Stomach (tissue), 8 donors: ENCODE measurements at regions not wholly inside any gene's neighbourhood (a gene's known extent, or its start where the extent isn't known, plus 50 kb on each side); places are given as distances from the start of the nearest gene placed in this dataset.
"Not testable (repeated sequence)": the region's sequence is repeated elsewhere in the genome, so short reads cannot be mapped to it uniquely, and the experiment has no call there.

ENCODE experiments used
- DNase-seq, 2 donors: peaks; one replicate each; pipeline versions ENCODE4 v3.0.0 to v3.0.0-alpha.2; 2013 to 2019
- H3K27ac ChIP-seq, 5 donors: fragments of 200-600 bp in 4 of 5; sonication (generic) in 4 of 5; one replicate each; pipeline ENCODE4 v1.5.1; 2013 to 2019; ENCODE audit warnings: mild to moderate bottlenecking in 1 of 5, moderate library complexity in 1 of 5
- H3K27me3 ChIP-seq, 3 donors: fragments of 200-600 bp; sonication (generic); one replicate each; pipeline ENCODE4 v1.5.1; 2017 to 2019; ENCODE audit warnings: mixed run types in 1 of 3
- H3K36me3 ChIP-seq, 4 donors: fragments of 200-600 bp; sonication (generic); 1 replicate in 3 of 4; 2 replicates in 1 of 4; pipeline ENCODE4 v1.5.1; 2016 to 2019
- H3K4me1 ChIP-seq, 4 donors: fragments of 200-600 bp; sonication (generic); one replicate each; pipeline ENCODE4 v1.5.1; 2016 to 2019
- H3K4me3 ChIP-seq, 4 donors: fragments of 200-600 bp; sonication (generic) in 3 of 4; one replicate each; pipeline ENCODE4 v1.5.1; 2016 to 2019; ENCODE audit warnings: mild to moderate bottlenecking in 1 of 4
- H3K9me3 ChIP-seq, 4 donors: fragments of 200-600 bp; sonication (generic); one replicate each; pipeline ENCODE4 v1.5.1; 2016 to 2019
- WGBS, 5 donors: extraction: QIAGEN DNeasy Blood & Tissue Kit in 3 of 5; methylation state at CpG; one replicate each; pipeline versions ENCODE4 v1.1.5 to v1.1.7; 2013 to 2018; 5-methylcytosine and 5-hydroxymethylcytosine counted together
- intact Hi-C: fragments of 100-400 bp; cut with DNase I; formaldehyde crosslinking; loops from one replicate; pipeline ENCODE4 v1.15.1; 2023; ENCODE audit warnings: low total_unique reads
- donor health status: healthy with polysubstance abuse.
- donor health status: Bipolar disorder and iron deficiency.
- donor health status: healthy.

GRCh38 chr1:149157409-149157808 is 54.1 kb upstream of the NBPF9 start:
- 24 to 74% (median 41%) methylated on average over 2 to 6 of the region's 7 CpGs for WGBS, 5 donors
- DNase-seq, result peak in 1 of 2 donors; percentile 0
- H3K27me3 ChIP-seq, intact Hi-C loops, H3K9me3 ChIP-seq, H3K4me3 ChIP-seq, H3K27ac ChIP-seq, H3K4me1 ChIP-seq, H3K36me3 ChIP-seq: not testable (repeated sequence)

- intact Hi-C loops, H3K4me1 ChIP-seq, DNase-seq, H3K27ac ChIP-seq, H3K9me3 ChIP-seq, H3K4me3 ChIP-seq, H3K27me3 ChIP-seq, H3K36me3 ChIP-seq: not testable (repeated sequence)
- WGBS, 5 donors, result 47 to 58% (median 52%) methylated on average over 2 to 3 of the region's 3 CpGs
Observed at GRCh38 chr1:149158308-149158707, 55.0 kb upstream of the NBPF9 start.

- H3K4me1 ChIP-seq, intact Hi-C loops, H3K36me3 ChIP-seq, H3K4me3 ChIP-seq, H3K27me3 ChIP-seq, H3K9me3 ChIP-seq, DNase-seq: not testable (repeated sequence)
- H3K27ac ChIP-seq, result peak overlapping the region in 1 of 5 donors; percentile 49
- WGBS, 5 donors, result 13 to 50% (median 20%) methylated on average over 1 to 2 of the region's 19 CpGs; no CpG with 5 or more reads in 1 of the 5 donors
Observed at GRCh38 chr1:149163063-149163444, 59.7 kb upstream of the NBPF9 start.

GRCh38 chr1:149174765-149175164 is 71.4 kb upstream of the NBPF9 start:
- DNase-seq, result peak in 1 of 2 donors; percentile 15
- H3K4me3 ChIP-seq, result peak overlapping the region in 2 of 4 donors; percentile 11 to 15
- H3K27me3 ChIP-seq, H3K4me1 ChIP-seq, intact Hi-C loops, H3K9me3 ChIP-seq, H3K36me3 ChIP-seq: not testable (repeated sequence)
- peak overlapping the region in 2 of 5 donors; percentile 62 to 63 for H3K27ac ChIP-seq
- WGBS, 5 donors, result 27 to 70% (median 47%) methylated on average over 2 to 5 of the region's 7 CpGs

GRCh38 chr1:149175812-149176211 is 72.5 kb upstream of the NBPF9 start:
- H3K9me3 ChIP-seq, intact Hi-C loops, H3K36me3 ChIP-seq, H3K27me3 ChIP-seq, DNase-seq, H3K4me1 ChIP-seq: not testable (repeated sequence)
- WGBS, 5 donors, result 0 to 2% (median 0%) methylated on average over 5 to 12 of the region's 21 CpGs
- Histone ChIP-seq H3K27ac (peak overlapping the region; percentile 14 to 81 (median 70)), H3K4me3 (peak overlapping the region; percentile 39 to 47 (median 43))

- DNase-seq, result peak; percentile 37 to 66
- H3K4me1 ChIP-seq, H3K36me3 ChIP-seq, H3K9me3 ChIP-seq, intact Hi-C loops, H3K27me3 ChIP-seq: not testable (repeated sequence)
- 0 to 3% (median 0%) methylated on average over 18 to 26 of the region's 68 CpGs; no CpG with 5 or more reads in 1 of the 5 donors for WGBS, 5 donors
- H3K27ac ChIP-seq, result peak overlapping the region; percentile 87 to 92 (median 90)
- H3K4me3 ChIP-seq, result peak overlapping the region; percentile 48 to 56 (median 53)
Observed at GRCh38 chr1:149176453-149177316, 73.3 kb upstream of the NBPF9 start.

- DNase-seq, H3K4me3 ChIP-seq, H3K27ac ChIP-seq, H3K4me1 ChIP-seq, intact Hi-C loops, H3K27me3 ChIP-seq, H3K36me3 ChIP-seq, H3K9me3 ChIP-seq: not testable (repeated sequence)
- 55 to 59% (median 57%) methylated on average over 2 of the region's 2 CpGs for WGBS, 5 donors
Observed at GRCh38 chr1:149190742-149191141, 87.4 kb upstream of the NBPF9 start.

- WGBS, 5 donors, result 80 to 100% (median 90%) methylated on average over 1 of the region's 1 CpG
- intact Hi-C loops, H3K36me3 ChIP-seq, DNase-seq, H3K27ac ChIP-seq, H3K9me3 ChIP-seq, H3K4me3 ChIP-seq, H3K4me1 ChIP-seq, H3K27me3 ChIP-seq: not testable (repeated sequence)
Observed at GRCh38 chr1:149196651-149197050, 93.3 kb upstream of the NBPF9 start.

GRCh38 chr1:149200567-149200966 is 97.2 kb upstream of the NBPF9 start:
- H3K4me1 ChIP-seq, H3K9me3 ChIP-seq, H3K27me3 ChIP-seq, H3K36me3 ChIP-seq, intact Hi-C loops, H3K27ac ChIP-seq, H3K4me3 ChIP-seq: not testable (repeated sequence)
- WGBS, 5 donors, result 0 to 41% (median 22%) methylated on average over 1 of the region's 1 CpG
- DNase-seq, result peak in 1 of 2 donors; percentile 3

- WGBS, 5 donors, result 73 to 92% (median 83%) methylated on average over 1 of the region's 1 CpG; no CpG with 5 or more reads in 2 of the 5 donors
- intact Hi-C loops, H3K9me3 ChIP-seq, H3K27me3 ChIP-seq, DNase-seq, H3K4me3 ChIP-seq, H3K4me1 ChIP-seq, H3K36me3 ChIP-seq, H3K27ac ChIP-seq: not testable (repeated sequence)
Observed at GRCh38 chr1:149202283-149202682, 98.9 kb upstream of the NBPF9 start.

GRCh38 chr1:149204396-149204795 is 101.0 kb upstream of the NBPF9 start:
- H3K36me3 ChIP-seq, H3K9me3 ChIP-seq, DNase-seq, H3K4me3 ChIP-seq, intact Hi-C loops, H3K4me1 ChIP-seq, H3K27me3 ChIP-seq, H3K27ac ChIP-seq: not testable (repeated sequence)
- 58 to 73% methylated on average over 2 of the region's 2 CpGs; no CpG with 5 or more reads in 3 of the 5 donors for WGBS, 5 donors

GRCh38 chr1:149208836-149209235 is 105.5 kb upstream of the NBPF9 start:
- H3K27ac ChIP-seq, intact Hi-C loops, H3K9me3 ChIP-seq, H3K4me3 ChIP-seq, DNase-seq, H3K36me3 ChIP-seq, H3K27me3 ChIP-seq, H3K4me1 ChIP-seq: not testable (repeated sequence)
- no CpG with 5 or more reads among the region's 1 CpG for WGBS, 5 donors
